ENCODE measurements at regions not wholly inside any gene's neighbourhood (a gene's known extent, or its start where the extent isn't known, plus 50 kb on each side); places are given as distances from the start of the nearest gene placed in this dataset.

DNA sequence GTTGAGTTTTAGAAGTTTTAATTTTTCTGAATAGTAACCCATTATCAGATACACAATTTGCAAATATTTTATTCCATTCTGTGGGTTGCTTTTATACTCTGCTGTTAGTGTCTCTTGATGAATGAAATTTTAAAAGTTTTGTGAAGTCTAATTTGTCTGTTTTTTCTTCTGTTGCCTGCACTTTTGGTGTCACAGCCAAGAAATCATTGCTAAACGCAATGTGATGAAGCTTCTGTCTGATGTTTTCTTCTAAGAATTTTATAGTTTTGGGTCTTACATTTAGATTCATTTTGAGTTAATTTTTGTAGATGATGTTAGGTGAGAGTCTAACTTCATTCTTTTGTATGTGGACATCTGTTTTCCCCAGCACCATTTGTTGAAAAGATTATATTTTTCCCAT is 330.0 kb upstream of the FOXK1 start:
- Histone ChIP-seq H3K27ac (ENCODE audit: low read length) (no peak overlapping the region), H3K4me3 (ENCODE audit: low read length) (no peak overlapping the region), H2AFZ (ENCODE audit: low read depth, low read length) (no peak overlapping the region), H3K9ac (ENCODE audit: low read length) (no peak overlapping the region), H3K27me3 (ENCODE audit: insufficient read depth, low read depth, low read length) (no peaks in the 10 kb centered on the region), H3F3A (ENCODE audit: insufficient read depth, low read length, poor library complexity, severe bottlenecking) (no peaks in the 10 kb centered on the region), H3K36me3 (ENCODE audit: insufficient read depth, low read length) (no peaks in the 10 kb centered on the region), H4K20me1 (ENCODE audit: insufficient read depth) (peaks cover 2% of the 10 kb centered on the region), H3K79me2 (replicated peaks; ENCODE audit: insufficient read depth, low read length) (no peaks in the 10 kb centered on the region), H3K4me2 (ENCODE audit: low read length) (no peak overlapping the region), H3K9me3 (ENCODE audit: low read length) (no peaks in the 10 kb centered on the region), H3K9me2 (ENCODE audit: insufficient read depth, low read length) (no peaks in the 10 kb centered on the region)
- TF ChIP-seq RAD21 (conservative IDR thresholded peaks at IDR 0.05): no peak
- no peak for TF ChIP-seq POLR2AphosphoS5 (IDR thresholded peaks at IDR 0.05)
- TF ChIP-seq, protein P1, sequence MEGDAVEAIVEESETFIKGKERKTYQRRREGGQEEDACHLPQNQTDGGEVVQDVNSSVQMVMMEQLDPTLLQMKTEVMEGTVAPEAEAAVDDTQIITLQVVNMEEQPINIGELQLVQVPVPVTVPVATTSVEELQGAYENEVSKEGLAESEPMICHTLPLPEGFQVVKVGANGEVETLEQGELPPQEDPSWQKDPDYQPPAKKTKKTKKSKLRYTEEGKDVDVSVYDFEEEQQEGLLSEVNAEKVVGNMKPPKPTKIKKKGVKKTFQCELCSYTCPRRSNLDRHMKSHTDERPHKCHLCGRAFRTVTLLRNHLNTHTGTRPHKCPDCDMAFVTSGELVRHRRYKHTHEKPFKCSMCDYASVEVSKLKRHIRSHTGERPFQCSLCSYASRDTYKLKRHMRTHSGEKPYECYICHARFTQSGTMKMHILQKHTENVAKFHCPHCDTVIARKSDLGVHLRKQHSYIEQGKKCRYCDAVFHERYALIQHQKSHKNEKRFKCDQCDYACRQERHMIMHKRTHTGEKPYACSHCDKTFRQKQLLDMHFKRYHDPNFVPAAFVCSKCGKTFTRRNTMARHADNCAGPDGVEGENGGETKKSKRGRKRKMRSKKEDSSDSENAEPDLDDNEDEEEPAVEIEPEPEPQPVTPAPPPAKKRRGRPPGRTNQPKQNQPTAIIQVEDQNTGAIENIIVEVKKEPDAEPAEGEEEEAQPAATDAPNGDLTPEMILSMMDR (IDR thresholded peaks at IDR 0.05; ENCODE audit: poor library complexity, severe bottlenecking): no peak
- TF ChIP-seq SMC3 (conservative IDR thresholded peaks at IDR 0.05; ENCODE audit: poor library complexity): no peak
- no peak for TF ChIP-seq EZH2 (IDR thresholded peaks at IDR 0.05; ENCODE audit: borderline replicate concordance, insufficient read depth, low read length, poor library complexity, severe bottlenecking)
- no peak for TF ChIP-seq TAF1 (IDR thresholded peaks at IDR 0.05; ENCODE audit: low read depth)
- no peak for TF ChIP-seq MXI1 (conservative IDR thresholded peaks at IDR 0.05; ENCODE audit: poor library complexity, severe bottlenecking)
- TF ChIP-seq, protein P2, sequence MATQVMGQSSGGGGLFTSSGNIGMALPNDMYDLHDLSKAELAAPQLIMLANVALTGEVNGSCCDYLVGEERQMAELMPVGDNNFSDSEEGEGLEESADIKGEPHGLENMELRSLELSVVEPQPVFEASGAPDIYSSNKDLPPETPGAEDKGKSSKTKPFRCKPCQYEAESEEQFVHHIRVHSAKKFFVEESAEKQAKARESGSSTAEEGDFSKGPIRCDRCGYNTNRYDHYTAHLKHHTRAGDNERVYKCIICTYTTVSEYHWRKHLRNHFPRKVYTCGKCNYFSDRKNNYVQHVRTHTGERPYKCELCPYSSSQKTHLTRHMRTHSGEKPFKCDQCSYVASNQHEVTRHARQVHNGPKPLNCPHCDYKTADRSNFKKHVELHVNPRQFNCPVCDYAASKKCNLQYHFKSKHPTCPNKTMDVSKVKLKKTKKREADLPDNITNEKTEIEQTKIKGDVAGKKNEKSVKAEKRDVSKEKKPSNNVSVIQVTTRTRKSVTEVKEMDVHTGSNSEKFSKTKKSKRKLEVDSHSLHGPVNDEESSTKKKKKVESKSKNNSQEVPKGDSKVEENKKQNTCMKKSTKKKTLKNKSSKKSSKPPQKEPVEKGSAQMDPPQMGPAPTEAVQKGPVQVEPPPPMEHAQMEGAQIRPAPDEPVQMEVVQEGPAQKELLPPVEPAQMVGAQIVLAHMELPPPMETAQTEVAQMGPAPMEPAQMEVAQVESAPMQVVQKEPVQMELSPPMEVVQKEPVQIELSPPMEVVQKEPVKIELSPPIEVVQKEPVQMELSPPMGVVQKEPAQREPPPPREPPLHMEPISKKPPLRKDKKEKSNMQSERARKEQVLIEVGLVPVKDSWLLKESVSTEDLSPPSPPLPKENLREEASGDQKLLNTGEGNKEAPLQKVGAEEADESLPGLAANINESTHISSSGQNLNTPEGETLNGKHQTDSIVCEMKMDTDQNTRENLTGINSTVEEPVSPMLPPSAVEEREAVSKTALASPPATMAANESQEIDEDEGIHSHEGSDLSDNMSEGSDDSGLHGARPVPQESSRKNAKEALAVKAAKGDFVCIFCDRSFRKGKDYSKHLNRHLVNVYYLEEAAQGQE (IDR thresholded peaks at IDR 0.05; ENCODE audit: borderline replicate concordance): no peak
- TF ChIP-seq EP300 (conservative IDR thresholded peaks at IDR 0.05; ENCODE audit: poor library complexity, severe bottlenecking): no peak

DNA sequence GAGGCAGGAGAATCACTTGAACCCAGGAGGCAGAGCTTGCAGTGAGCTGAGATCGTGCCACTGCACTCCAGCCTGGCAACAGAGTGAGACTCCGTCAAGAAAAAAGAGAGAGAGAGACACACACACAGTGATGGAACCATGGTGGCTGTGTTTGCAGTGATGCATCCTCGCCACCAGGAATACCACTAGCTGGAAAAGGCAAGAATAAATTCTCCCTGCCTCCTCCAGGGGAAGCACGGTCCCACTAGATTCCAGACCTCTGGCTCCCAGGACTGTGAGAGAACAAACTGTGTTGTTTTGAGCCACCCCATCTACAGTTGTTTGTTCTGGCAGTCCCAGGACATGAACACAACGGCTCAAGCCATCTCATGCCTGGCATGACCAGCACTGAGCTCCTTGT is 320.3 kb upstream of the FOXK1 start:
- Histone ChIP-seq H3F3A (ENCODE audit: insufficient read depth, low read length, poor library complexity, severe bottlenecking) (no peaks in the 10 kb centered on the region), H3K4me2 (ENCODE audit: low read length) (no peak overlapping the region), H3K27me3 (ENCODE audit: insufficient read depth, low read depth, low read length) (no peaks in the 10 kb centered on the region), H3K4me3 (ENCODE audit: low read length) (no peak overlapping the region), H3K79me2 (replicated peaks; ENCODE audit: insufficient read depth, low read length) (no peaks in the 10 kb centered on the region), H4K20me1 (ENCODE audit: insufficient read depth) (no peaks in the 10 kb centered on the region), H3K9ac (ENCODE audit: low read length) (no peak overlapping the region), H3K9me3 (ENCODE audit: low read length) (no peaks in the 10 kb centered on the region), H2AFZ (ENCODE audit: low read depth, low read length) (no peak overlapping the region), H3K9me2 (ENCODE audit: insufficient read depth, low read length) (no peaks in the 10 kb centered on the region), H3K27ac (ENCODE audit: low read length) (no peak overlapping the region), H3K36me3 (ENCODE audit: insufficient read depth, low read length) (no peaks in the 10 kb centered on the region)
- no peak for TF ChIP-seq RAD21 (conservative IDR thresholded peaks at IDR 0.05)
- TF ChIP-seq TAF1 (IDR thresholded peaks at IDR 0.05; ENCODE audit: low read depth): no peak
- no peak for TF ChIP-seq EZH2 (IDR thresholded peaks at IDR 0.05; ENCODE audit: borderline replicate concordance, insufficient read depth, low read length, poor library complexity, severe bottlenecking)
- TF ChIP-seq, protein P2 (IDR thresholded peaks at IDR 0.05; ENCODE audit: borderline replicate concordance): no peak
- no peak for TF ChIP-seq MXI1 (conservative IDR thresholded peaks at IDR 0.05; ENCODE audit: poor library complexity, severe bottlenecking)
- TF ChIP-seq SMC3 (conservative IDR thresholded peaks at IDR 0.05; ENCODE audit: poor library complexity): no peak
- no peak for TF ChIP-seq POLR2AphosphoS5 (IDR thresholded peaks at IDR 0.05)
- TF ChIP-seq EP300 (conservative IDR thresholded peaks at IDR 0.05; ENCODE audit: poor library complexity, severe bottlenecking): no peak
- TF ChIP-seq, protein P1 (IDR thresholded peaks at IDR 0.05; ENCODE audit: poor library complexity, severe bottlenecking): no peak

All from neural cell (in vitro differentiated cells).